SU-DHL-6 (cell line): ENCODE measurements at regions not wholly inside any gene's neighbourhood (a gene's known extent, or its start where the extent isn't known, plus 50 kb on each side); places are given as distances from the start of the nearest gene placed in this dataset.

ENCODE experiments used
- H2AFZ ChIP-seq: fragments of 200-600 bp; sonication (generic); 2 replicates; pipeline ENCODE4 v1.6.1; 2014; ENCODE audit warnings: low read depth, mild to moderate bottlenecking, moderate library complexity, mixed read lengths, antibody characterized with exemption, low read length; ENCODE audit not compliant: severe bottlenecking
- H3F3A ChIP-seq: fragments of 200-600 bp; shearing (Covaris generic); 2 replicates; pipeline ENCODE4 v1.6.0; 2016; ENCODE audit warnings: antibody characterized with exemption, mild to moderate bottlenecking; ENCODE audit not compliant: insufficient read depth
- H3K27ac ChIP-seq: fragments of 200-600 bp; sonication (generic); 2 replicates; pipeline ENCODE4 v1.5.1; 2016; ENCODE audit warnings: low read depth, mild to moderate bottlenecking, low read length, moderate library complexity, mixed read lengths
- H3K27me3 ChIP-seq: fragments of 200-600 bp; sonication (generic), shearing (Covaris generic); 2 replicates; pipeline ENCODE4 v1.6.0; 2014; ENCODE audit warnings: mild to moderate bottlenecking, low read length
- H3K36me3 ChIP-seq: fragments of 200-600 bp; sonication (generic); 2 replicates; pipeline ENCODE4 v1.6.1; 2014; ENCODE audit warnings: mild to moderate bottlenecking, low read length, mixed read lengths
- H3K4me2 ChIP-seq: fragments of 300-600, 200-600 bp; shearing (Covaris generic), sonication (generic); 2 replicates; pipeline ENCODE4 v1.6.0; 2014; ENCODE audit warnings: low read length, low read depth, mild to moderate bottlenecking; ENCODE audit not compliant: poor library complexity, severe bottlenecking
- H3K4me3 ChIP-seq: fragments of 200-600 bp; sonication (generic); 2 replicates; pipeline ENCODE4 v1.5.1; 2014; ENCODE audit warnings: antibody characterized with exemption, low read length, mild to moderate bottlenecking, mixed read lengths; ENCODE audit not compliant: insufficient read depth, poor library complexity, severe bottlenecking
- H3K79me2 ChIP-seq: fragments of 200-600 bp; sonication (generic); 2 replicates; pipeline ENCODE4 v1.6.1; 2014; ENCODE audit warnings: mild to moderate bottlenecking, low read length, moderate library complexity; ENCODE audit not compliant: insufficient read depth
- H3K9ac ChIP-seq: fragments of 200-600 bp; sonication (generic); 2 replicates; pipeline ENCODE4 v1.7.0; 2014; ENCODE audit warnings: mild to moderate bottlenecking, low read length
- H3K9me2 ChIP-seq: fragments of 200-600 bp; sonication (generic); replicated peaks from 2 replicates; pipeline ENCODE4 v1.6.1; 2014; ENCODE audit warnings: low read length; ENCODE audit not compliant: insufficient read depth
- H3K9me3 ChIP-seq: fragments of 200-600 bp; sonication (generic); 2 replicates; pipeline ENCODE4 v1.6.1; 2014; ENCODE audit warnings: low read length, mixed read lengths; ENCODE audit not compliant: insufficient read depth
- H4K20me1 ChIP-seq: fragments of 200-600 bp; sonication (generic); 2 replicates; pipeline ENCODE4 v1.6.1; 2014; ENCODE audit warnings: low read depth, mild to moderate bottlenecking, antibody characterized with exemption, low read length, moderate library complexity, mixed read lengths
- CTCF ChIP-seq: fragments of 200-600 bp; sonication (generic); IDR thresholded peaks from one replicate; pipeline ENCODE4 v1.5.1; 2017; ENCODE audit warnings: antibody characterized with exemption, mild to moderate bottlenecking, low read length, moderate library complexity; ENCODE audit not compliant: insufficient read depth, poor library complexity, severe bottlenecking
- EZH2phosphoT487 ChIP-seq: fragments of 200-600 bp; sonication (generic), shearing (Covaris generic); conservative IDR thresholded peaks from 2 replicates; pipeline ENCODE4 v1.6.1; 2018; ENCODE audit warnings: mild to moderate bottlenecking, antibody characterized with exemption, low read length, moderate library complexity, mixed read lengths

GRCh38 chr2:344811-345210 lies 56.9 kb upstream of the ALKAL2 start:
- no peaks in the 10 kb centered on the region for H3K36me3 ChIP-seq
- H3K9me3 ChIP-seq = no peaks in the 10 kb centered on the region
- H3K4me3 ChIP-seq = no peak overlapping the region
- no peaks in the 10 kb centered on the region for H3K79me2 ChIP-seq
- no peaks in the 10 kb centered on the region for H3K27me3 ChIP-seq
- TF ChIP-seq EZH2phosphoT487 (no peak), CTCF (no peak)
- H3K27ac ChIP-seq = no peak overlapping the region
- H2AFZ ChIP-seq = no peak overlapping the region
- no peak overlapping the region for H3K9ac ChIP-seq
- H3F3A ChIP-seq = no peaks in the 10 kb centered on the region
- H3K4me2 ChIP-seq = no peak overlapping the region
- no peaks in the 10 kb centered on the region for H4K20me1 ChIP-seq
- H3K9me2 ChIP-seq = no peaks in the 10 kb centered on the region

- no peaks in the 10 kb centered on the region for H3K79me2 ChIP-seq
- H3K27ac ChIP-seq = no peak overlapping the region
- no peaks in the 10 kb centered on the region for H3K27me3 ChIP-seq
- no peaks in the 10 kb centered on the region for H3K9me2 ChIP-seq
- no peaks in the 10 kb centered on the region for H4K20me1 ChIP-seq
- no peak overlapping the region for H3K4me3 ChIP-seq
- no peaks in the 10 kb centered on the region for H3F3A ChIP-seq
- no peak overlapping the region for H3K4me2 ChIP-seq
- TF ChIP-seq CTCF (no peak), EZH2phosphoT487 (no peak)
- no peaks in the 10 kb centered on the region for H3K36me3 ChIP-seq
- no peak overlapping the region for H3K9ac ChIP-seq
- no peak overlapping the region for H2AFZ ChIP-seq
- no peaks in the 10 kb centered on the region for H3K9me3 ChIP-seq
These were observed 55.5 kb upstream of the ALKAL2 start for GRCh38 chr2:343355-343754.

- no peaks in the 10 kb centered on the region for H3K36me3 ChIP-seq
- H3K79me2 ChIP-seq = no peaks in the 10 kb centered on the region
- no peak overlapping the region for H3K4me2 ChIP-seq
- no peaks in the 10 kb centered on the region for H4K20me1 ChIP-seq
- H2AFZ ChIP-seq = no peak overlapping the region
- TF ChIP-seq CTCF (no peak), EZH2phosphoT487 (no peak)
- no peak overlapping the region for H3K9ac ChIP-seq
- H3K4me3 ChIP-seq = no peak overlapping the region
- no peaks in the 10 kb centered on the region for H3F3A ChIP-seq
- no peaks in the 10 kb centered on the region for H3K9me2 ChIP-seq
- no peak overlapping the region for H3K27ac ChIP-seq
- no peaks in the 10 kb centered on the region for H3K27me3 ChIP-seq
- no peaks in the 10 kb centered on the region for H3K9me3 ChIP-seq
These were observed 54.0 kb upstream of the ALKAL2 start for GRCh38 chr2:341912-342311.
